K562 (cell line): ENCODE measurements at regions not wholly inside any gene's neighbourhood (a gene's known extent, or its start where the extent isn't known, plus 50 kb on each side); places are given as distances from the start of the nearest gene placed in this dataset.

ENCODE experiments used
- ATAC-seq: fragments of 200-7000 bp; cut with Tn5 transposase; 3 replicates; pipeline ENCODE4 v1.9.1; 2020; ENCODE audit warnings: moderate library complexity
- BruUV-seq: library from RNA; stranded (reverse); fragments of 400-500 nt; replicated peaks from 2 replicates; lab custom pipeline; 2021; lab: Mats Ljungman, UMichigan
- CTCF ChIA-PET: fragments of 300-600 bp; formaldehyde crosslinking; extraction: SDS; loops from one replicate; lab custom pipeline; 2021; ENCODE audit warnings: low intra/inter-chr PET ratio; lab: Yijun Ruan, JAX
- POLR2A ChIA-PET: fragments of 300-600, 350-650 bp; sonication (Branson Sonifier 250); formaldehyde crosslinking; extraction: SDS; loops from one replicate; lab custom pipeline; 2021; ENCODE audit warnings: antibody characterized with exemption, inconsistent platforms; lab: Yijun Ruan, JAX
- DNase-seq, 4 experiments: peaks; one replicate each; pipeline versions ENCODE4 v3.0.0 to v3.0.0-alpha.2; 2011 to 2018; ENCODE audit warnings: low spot score in 3 of 4, mixed read lengths in 3 of 4; ENCODE audit errors: extremely low read depth in 1 of 4
- FAIRE-seq: peaks from 2 replicates; lab custom pipeline; 2011; peaks lifted over from hg19 to GRCh38; lab: Jason Lieb, UNC
- H2AFZ ChIP-seq: 2 replicates; pipeline ENCODE4 v1.6.0; 2011; ENCODE audit warnings: low read depth, low read length, control low read depth, inconsistent platforms
- H3K27ac ChIP-seq: fragments of 200-600 bp; 3 replicates; pipeline ENCODE4 v1.8.0; 2011; ENCODE audit warnings: low read depth, mild to moderate bottlenecking, control low read depth, inconsistent platforms, low read length, moderate library complexity, mixed read lengths; ENCODE audit errors: extremely low read depth
- H3K27me3 ChIP-seq, 2 experiments: fragments of 300-600 bp in 1 of 2; 2 replicates in 1 of 2; 3 replicates in 1 of 2; pipeline versions ENCODE4 v1.6.0 to v1.8.0; 2011; ENCODE audit warnings: inconsistent platforms in 2 of 2, low read length in 2 of 2, mild to moderate bottlenecking in 1 of 2, mixed read lengths in 1 of 2, moderate library complexity in 1 of 2; ENCODE audit not compliant: control insufficient read depth in 2 of 2, insufficient read depth in 2 of 2
- H3K36me3 ChIP-seq: fragments of 300-600 bp; 3 replicates; pipeline ENCODE4 v1.8.0; 2011; ENCODE audit warnings: mild to moderate bottlenecking, low read length, inconsistent platforms; ENCODE audit not compliant: control insufficient read depth, insufficient read depth
- H3K4me1 ChIP-seq, 2 experiments: fragments of 200-600 bp in 1 of 2; replicated peaks in 1 of 2; 2 replicates in 1 of 2; 3 replicates in 1 of 2; pipeline versions ENCODE4 v1.5.1 to v1.8.0; 2011; ENCODE audit warnings: inconsistent platforms in 2 of 2, low read length in 2 of 2, mild to moderate bottlenecking in 1 of 2, mixed read lengths in 1 of 2, moderate library complexity in 1 of 2; ENCODE audit not compliant: control insufficient read depth in 2 of 2, insufficient read depth in 2 of 2
- H3K4me2 ChIP-seq: 2 replicates; pipeline ENCODE4 v1.6.1; 2011; ENCODE audit warnings: low read length, control low read depth, inconsistent platforms, mixed read lengths; ENCODE audit not compliant: insufficient read depth
- H3K4me3 ChIP-seq: fragments of 200-600 bp; sonication (generic), shearing (Covaris generic); 2 replicates; pipeline ENCODE4 v1.5.1; 2016; ENCODE audit warnings: control low read depth, inconsistent platforms
- H3K79me2 ChIP-seq: fragments of 200-600 bp; 3 replicates; pipeline ENCODE4 v1.8.0; 2011; ENCODE audit warnings: low read length, inconsistent platforms; ENCODE audit not compliant: control insufficient read depth, insufficient read depth
- H3K9ac ChIP-seq, 2 experiments: 2 replicates each; pipeline versions ENCODE4 v1.6.0 to v1.6.1; 2011; ENCODE audit warnings: low read depth in 2 of 2, low read length in 2 of 2, control low read depth in 1 of 2, inconsistent platforms in 1 of 2, mild to moderate bottlenecking in 1 of 2, mixed read lengths in 1 of 2; ENCODE audit not compliant: insufficient read depth in 1 of 2
- H3K9me1 ChIP-seq: one replicate; pipeline ENCODE4 v1.6.0; 2011; ENCODE audit warnings: inconsistent platforms, mild to moderate bottlenecking, low read length, moderate library complexity; ENCODE audit not compliant: control insufficient read depth, insufficient read depth
- H3K9me3 ChIP-seq: replicated peaks from 2 replicates; pipeline ENCODE4 v1.5.1; 2011; ENCODE audit warnings: low read depth, low read length, inconsistent platforms; ENCODE audit not compliant: control insufficient read depth, insufficient read depth
- H4K20me1 ChIP-seq: replicated peaks from 2 replicates; pipeline ENCODE4 v1.6.1; 2011; ENCODE audit warnings: low read length, inconsistent platforms, mixed read lengths; ENCODE audit not compliant: control insufficient read depth, insufficient read depth
- CEBPB ChIP-seq: fragments of 450-650 bp; IDR thresholded peaks from 2 replicates; pipeline ENCODE4 v1.6.1; 2016; ENCODE audit warnings: missing genetic modification characterization, missing compliant biosample characterization
- NRF1 ChIP-seq, 2 experiments: fragments of 450-650 bp; IDR thresholded peaks in 1 of 2; conservative IDR thresholded peaks in 1 of 2; 2 replicates each; pipeline ENCODE4 v1.6.1; 2014; ENCODE audit warnings: mild to moderate bottlenecking in 2 of 2
- ZNF274 ChIP-seq: IDR thresholded peaks from 2 replicates; pipeline ENCODE4 v1.6.1; 2011; ENCODE audit warnings: low read depth, mild to moderate bottlenecking, low read length, moderate library complexity, borderline replicate concordance
- WGBS: fragments of 100-300 bp; shearing (Covaris generic); methylation state at CpG from one replicate; pipeline ENCODE4 v1.1.6; 2016; ENCODE audit warnings: low coverage, mixed read lengths; ENCODE audit not compliant: insufficient coverage; ENCODE audit errors: missing lambda C conversion rate; 5-methylcytosine and 5-hydroxymethylcytosine counted together
- in situ Hi-C: fragments of 300-500 bp; cut with MboI; formaldehyde crosslinking; loops from 4 replicates; pipeline ENCODE4 v1.15.0; 2018; ENCODE audit warnings: inconsistent platforms, mixed read lengths
- intact Hi-C: fragments of 100-400 bp; cut with micrococcal nuclease; formaldehyde crosslinking; loops from 2 replicates; pipeline ENCODE4 v1.14.2; 2022
- TF ChIP-seq, protein P1 (sequence below), 2 experiments: fragments of 450-650 bp; formaldehyde crosslinking in 1 of 2; IDR thresholded peaks; 2 replicates each; pipeline versions ENCODE4 v1.4.0 to v1.6.1; 2014 to 2020; ENCODE audit warnings: mild to moderate bottlenecking in 2 of 2, borderline replicate concordance in 1 of 2, low read depth in 1 of 2

- no peaks in the 10 kb centered on the region for H3K79me2 ChIP-seq
- no peaks in the 10 kb centered on the region; the same call in 1 of the 2 replicates for H4K20me1 ChIP-seq
- ChIA-PET POLR2A (interaction anchor here (0.6 to 1.1 kb wide), 2 partner anchors 17 to 489 kb away, joined by 3 to 4 read pairs; no protein-coding TSS in a partner anchor), CTCF (no interaction called here)
- peaks cover 0 to 3% of the 10 kb centered on the region in 2 experiments; a peak in 1 of 5 replicates for H3K4me1 ChIP-seq
- no peak for DNase-seq
- FAIRE-seq = no peak
- H3K4me2 ChIP-seq = no peak overlapping the region
- H3K9ac ChIP-seq = no peak overlapping the region
- 4% methylated on average over 1 of the region's 1 CpG for WGBS
- H3K27me3 ChIP-seq = no peaks in the 10 kb centered on the region; a peak in 1 of 5 replicates
- H3K4me3 ChIP-seq = no peak overlapping the region
- H3K9me3 ChIP-seq = no peaks in the 10 kb centered on the region
- H3K27ac ChIP-seq = no peak overlapping the region
- ATAC-seq = no peak
- H3K36me3 ChIP-seq = no peaks in the 10 kb centered on the region
- H3K9me1 ChIP-seq = no peaks in the 10 kb centered on the region
- peak; percentile 72 for TF ChIP-seq CEBPB
- no peak for TF ChIP-seq ZNF274
- no peak overlapping the region for H2AFZ ChIP-seq
- intact Hi-C loops (no loop called here), in situ Hi-C loops (no loop called here)
- BruUV-seq = no TSS peak
Observed at GRCh38 chr3:17874636-17875035, 132.2 kb upstream of the TBC1D5 start.

DNA sequence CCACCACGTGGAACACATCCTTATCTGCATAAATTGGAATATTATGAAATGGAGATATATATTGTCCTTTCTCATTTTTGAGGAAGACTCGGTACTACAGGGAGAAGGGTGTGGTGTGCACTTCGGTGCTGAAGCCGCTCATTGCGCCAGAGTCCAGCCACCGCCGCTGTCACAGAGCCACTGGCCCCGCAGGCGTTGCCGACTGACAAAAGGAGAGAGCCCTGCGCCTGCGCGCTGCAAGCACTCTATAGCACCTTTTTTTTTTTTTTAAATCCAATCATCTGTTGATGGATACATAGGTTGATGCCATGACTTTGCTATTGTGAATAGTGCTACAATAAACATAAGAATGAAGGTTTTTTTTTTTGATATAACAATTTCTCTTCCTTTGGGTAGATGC lies 130.0 kb upstream of the TBC1D5 start:
- CTCF ChIA-PET = no interaction called here
- Histone ChIP-seq H2AFZ (no peak overlapping the region), H3K79me2 (no peaks in the 10 kb centered on the region), H3K4me1 (peaks cover 0 to 3% of the 10 kb centered on the region in 2 experiments; a peak in 1 of 5 replicates), H3K4me2 (no peak overlapping the region), H3K9me3 (no peaks in the 10 kb centered on the region), H4K20me1 (no peaks in the 10 kb centered on the region; the same call in 1 of the 2 replicates), H3K27ac (no peak overlapping the region), H3K27me3 (no peaks in the 10 kb centered on the region; a peak in 1 of 5 replicates), H3K9me1 (no peaks in the 10 kb centered on the region), H3K9ac (no peak overlapping the region), H3K36me3 (no peaks in the 10 kb centered on the region), H3K4me3 (no peak overlapping the region)
- FAIRE-seq (no peak), ATAC-seq (peak; percentile 49; the same call in 2 of the 3 replicates), DNase-seq (no peak)
- intact Hi-C loops = no loop called here
- 19% methylated on average over 13 of the region's 13 CpGs for WGBS
- in situ Hi-C loops = no loop called here
- peak; percentile 75 to 78 for TF ChIP-seq NRF1 (conservative IDR thresholded peaks at IDR 0.05 in 1 of 2, IDR thresholded peaks at IDR 0.05 in 1 of 2)
- TF ChIP-seq, protein P1, sequence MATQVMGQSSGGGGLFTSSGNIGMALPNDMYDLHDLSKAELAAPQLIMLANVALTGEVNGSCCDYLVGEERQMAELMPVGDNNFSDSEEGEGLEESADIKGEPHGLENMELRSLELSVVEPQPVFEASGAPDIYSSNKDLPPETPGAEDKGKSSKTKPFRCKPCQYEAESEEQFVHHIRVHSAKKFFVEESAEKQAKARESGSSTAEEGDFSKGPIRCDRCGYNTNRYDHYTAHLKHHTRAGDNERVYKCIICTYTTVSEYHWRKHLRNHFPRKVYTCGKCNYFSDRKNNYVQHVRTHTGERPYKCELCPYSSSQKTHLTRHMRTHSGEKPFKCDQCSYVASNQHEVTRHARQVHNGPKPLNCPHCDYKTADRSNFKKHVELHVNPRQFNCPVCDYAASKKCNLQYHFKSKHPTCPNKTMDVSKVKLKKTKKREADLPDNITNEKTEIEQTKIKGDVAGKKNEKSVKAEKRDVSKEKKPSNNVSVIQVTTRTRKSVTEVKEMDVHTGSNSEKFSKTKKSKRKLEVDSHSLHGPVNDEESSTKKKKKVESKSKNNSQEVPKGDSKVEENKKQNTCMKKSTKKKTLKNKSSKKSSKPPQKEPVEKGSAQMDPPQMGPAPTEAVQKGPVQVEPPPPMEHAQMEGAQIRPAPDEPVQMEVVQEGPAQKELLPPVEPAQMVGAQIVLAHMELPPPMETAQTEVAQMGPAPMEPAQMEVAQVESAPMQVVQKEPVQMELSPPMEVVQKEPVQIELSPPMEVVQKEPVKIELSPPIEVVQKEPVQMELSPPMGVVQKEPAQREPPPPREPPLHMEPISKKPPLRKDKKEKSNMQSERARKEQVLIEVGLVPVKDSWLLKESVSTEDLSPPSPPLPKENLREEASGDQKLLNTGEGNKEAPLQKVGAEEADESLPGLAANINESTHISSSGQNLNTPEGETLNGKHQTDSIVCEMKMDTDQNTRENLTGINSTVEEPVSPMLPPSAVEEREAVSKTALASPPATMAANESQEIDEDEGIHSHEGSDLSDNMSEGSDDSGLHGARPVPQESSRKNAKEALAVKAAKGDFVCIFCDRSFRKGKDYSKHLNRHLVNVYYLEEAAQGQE (IDR thresholded peaks at IDR 0.05; ENCODE audit: borderline replicate concordance) = no peak
- TF ChIP-seq, protein P1 (CRISPR knock-in tag; IDR thresholded peaks at IDR 0.05; ENCODE audit: low read depth) = no peak
- POLR2A ChIA-PET = interaction anchor here (0.9 kb wide), 1 partner anchor 13 kb away, joined by 3 read pairs; no protein-coding TSS in a partner anchor
- BruUV-seq = no TSS peak
